Thyroid gland (tissue), 4 donors: ENCODE measurements at regions not wholly inside any gene's neighbourhood (a gene's known extent, or its start where the extent isn't known, plus 50 kb on each side); places are given as distances from the start of the nearest gene placed in this dataset.
"Not testable (repeated sequence)": the region's sequence is repeated elsewhere in the genome, so short reads cannot be mapped to it uniquely, and the experiment has no call there.

ENCODE experiments used
- CTCF ChIP-seq, 6 experiments: fragments of 200-600 bp in 3 of 6; fragments of 450-650 bp in 3 of 6; sonication (generic) in 3 of 6; IDR thresholded peaks; one replicate each; pipeline ENCODE4 v1.5.1; 2016 to 2019; ENCODE audit warnings: antibody characterized with exemption in 6 of 6, mild to moderate bottlenecking in 2 of 6, inconsistent platforms in 1 of 6, moderate library complexity in 1 of 6
- POLR2A ChIP-seq, 2 donors: fragments of 450-650 bp; IDR thresholded peaks; one replicate each; pipeline ENCODE4 v1.6.1; 2017; ENCODE audit warnings: antibody characterized with exemption in 2 of 2, mild to moderate bottlenecking in 2 of 2, moderate library complexity in 1 of 2

GRCh38 chr11:3579600-3580459, 62.0 kb downstream of the ART5 start:
- TF ChIP-seq CTCF, POLR2A (IDR thresholded peaks at IDR 0.05): not testable (repeated sequence)
